Liver (tissue), 8 donors: ENCODE measurements at regions not wholly inside any gene's neighbourhood (a gene's known extent, or its start where the extent isn't known, plus 50 kb on each side); places are given as distances from the start of the nearest gene placed in this dataset.

Experiments
- DNase-seq: peaks from one replicate; pipeline ENCODE4 v3.0.0-alpha.2; 2017; ENCODE audit warnings: low spot score
- H3K27ac ChIP-seq, 2 donors: one replicate each; pipeline ENCODE4 v1.7.0; 2013; ENCODE audit warnings: inconsistent platforms in 2 of 2, low read length in 2 of 2, control low read depth in 1 of 2, low read depth in 1 of 2, mild to moderate bottlenecking in 1 of 2
- H3K27me3 ChIP-seq, 4 donors: one replicate each; pipeline versions ENCODE4 v1.6.1 to v1.7.0; 2013; ENCODE audit warnings: low read length in 3 of 4, inconsistent platforms in 1 of 4, mild to moderate bottlenecking in 1 of 4, moderate library complexity in 1 of 4; ENCODE audit not compliant: control insufficient read depth in 4 of 4, insufficient read depth in 4 of 4
- H3K36me3 ChIP-seq, 4 donors: one replicate each; pipeline versions ENCODE4 v1.6.1 to v1.7.0; 2013; ENCODE audit warnings: low read length in 3 of 4, mild to moderate bottlenecking in 3 of 4, low read depth in 1 of 4, moderate library complexity in 1 of 4; ENCODE audit not compliant: control insufficient read depth in 4 of 4, insufficient read depth in 3 of 4
- H3K4me1 ChIP-seq, 4 donors: one replicate each; pipeline versions ENCODE4 v1.6.1 to v1.7.0; 2013; ENCODE audit warnings: low read length in 3 of 4, mild to moderate bottlenecking in 3 of 4, moderate library complexity in 1 of 4; ENCODE audit not compliant: control insufficient read depth in 4 of 4, insufficient read depth in 4 of 4
- H3K4me3 ChIP-seq, 3 donors: one replicate each; pipeline versions ENCODE4 v1.6.1 to v1.7.0; 2013; ENCODE audit warnings: low read length in 3 of 3, control low read depth in 1 of 3, low read depth in 1 of 3, mild to moderate bottlenecking in 1 of 3
- H3K9ac ChIP-seq, 2 donors: one replicate each; pipeline ENCODE4 v1.7.0; 2013; ENCODE audit warnings: low read length in 2 of 2, mild to moderate bottlenecking in 2 of 2, moderate library complexity in 2 of 2, control low read depth in 1 of 2, low read depth in 1 of 2
- H3K9me3 ChIP-seq, 4 donors: one replicate each; pipeline versions ENCODE4 v1.6.1 to v1.7.0; 2013; ENCODE audit warnings: low read length in 3 of 4; ENCODE audit not compliant: control insufficient read depth in 4 of 4
- EGR1 ChIP-seq, 2 donors: IDR thresholded peaks; 2 replicates each; pipeline ENCODE4 v1.6.1; 2016 to 2018; ENCODE audit warnings: antibody characterized with exemption in 2 of 2, low read depth in 2 of 2
- FOXA2 ChIP-seq: IDR thresholded peaks from 2 replicates; pipeline ENCODE4 v1.6.1; 2016; ENCODE audit warnings: antibody characterized with exemption
- GABPA ChIP-seq, 2 donors: IDR thresholded peaks in 1 of 2; conservative IDR thresholded peaks in 1 of 2; 2 replicates each; pipeline ENCODE4 v1.6.1; 2016; ENCODE audit warnings: antibody characterized with exemption in 2 of 2, mild to moderate bottlenecking in 1 of 2, moderate library complexity in 1 of 2
- HNF4A ChIP-seq, 2 donors: conservative IDR thresholded peaks; 2 replicates each; pipeline ENCODE4 v1.6.1; 2016; ENCODE audit warnings: antibody characterized with exemption in 2 of 2, mild to moderate bottlenecking in 2 of 2
- HNF4G ChIP-seq: IDR thresholded peaks from 2 replicates; pipeline ENCODE4 v1.6.1; 2016; ENCODE audit warnings: antibody characterized with exemption
- JUND ChIP-seq, 2 donors: IDR thresholded peaks; 2 replicates each; pipeline ENCODE4 v1.6.1; 2016; ENCODE audit warnings: antibody characterized with exemption in 2 of 2
- NR2F2 ChIP-seq: IDR thresholded peaks from 2 replicates; pipeline ENCODE4 v1.6.1; 2016; ENCODE audit warnings: antibody characterized with exemption
- RAD21 ChIP-seq, 2 donors: IDR thresholded peaks; 2 replicates each; pipeline ENCODE4 v1.6.1; 2016; ENCODE audit warnings: antibody characterized with exemption in 2 of 2, mild to moderate bottlenecking in 2 of 2
- RXRA ChIP-seq, 2 donors: IDR thresholded peaks; 2 replicates each; pipeline ENCODE4 v1.6.1; 2017 to 2018; ENCODE audit warnings: antibody characterized with exemption in 2 of 2, mild to moderate bottlenecking in 1 of 2
- SP1 ChIP-seq: IDR thresholded peaks from 2 replicates; pipeline ENCODE4 v1.6.1; 2018; ENCODE audit warnings: antibody characterized with exemption, mild to moderate bottlenecking
- TAF1 ChIP-seq: conservative IDR thresholded peaks from 2 replicates; pipeline ENCODE4 v1.6.1; 2016; ENCODE audit warnings: antibody characterized with exemption, mild to moderate bottlenecking
- YY1 ChIP-seq: IDR thresholded peaks from 2 replicates; pipeline ENCODE4 v1.6.1; 2016; ENCODE audit warnings: antibody characterized with exemption, mild to moderate bottlenecking
- WGBS: extraction: QIAGEN DNeasy Blood & Tissue Kit; methylation state at CpG from one replicate; pipeline ENCODE4 v1.1.7; 2013; 5-methylcytosine and 5-hydroxymethylcytosine counted together
- TF ChIP-seq, protein P1 (sequence below): IDR thresholded peaks from 2 replicates; pipeline ENCODE4 v1.6.1; 2016; ENCODE audit warnings: antibody characterized with exemption, mild to moderate bottlenecking
- TF ChIP-seq, protein P2 (sequence below): IDR thresholded peaks from 2 replicates; pipeline ENCODE4 v1.6.1; 2016; ENCODE audit warnings: antibody characterized with exemption
- TF ChIP-seq, protein P3 (sequence below): IDR thresholded peaks from 2 replicates; pipeline ENCODE4 v1.6.1; 2016; ENCODE audit warnings: antibody characterized with exemption
- TF ChIP-seq, protein P4 (sequence below): fragments of 150-350 bp; IDR thresholded peaks from 2 replicates; pipeline ENCODE4 v1.5.1; 2017; ENCODE audit warnings: improper control_type of control experiment, low read depth, low read length; ENCODE audit not compliant: missing input control
- donor health status: healthy.
- donor health status: healthy.
- donor health status: healthy.
- donor health status: healthy.
- donor health status: healthy.

DNA sequence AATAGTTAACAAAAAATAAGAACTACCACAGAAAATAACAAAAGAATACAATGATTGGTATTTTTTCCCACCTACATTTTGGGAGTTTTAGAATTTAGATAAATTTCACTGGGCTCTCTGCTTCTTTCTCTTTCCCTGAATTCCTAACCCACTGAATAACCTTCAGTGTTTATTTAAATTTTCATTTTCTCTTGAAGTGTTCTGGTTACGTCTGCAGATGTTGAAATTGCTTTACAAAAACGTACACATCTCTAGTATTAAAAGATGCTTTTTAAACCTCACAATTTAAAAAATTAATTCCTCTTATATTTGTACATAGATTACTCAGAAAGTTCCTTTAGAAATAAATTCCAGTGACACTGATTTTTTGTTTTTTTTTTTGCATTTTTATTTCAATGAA lies 158.7 kb upstream of the TUT7 start:
- Histone ChIP-seq H3K27me3 (no peaks in the 10 kb centered on the region), H3K4me1 (no peaks in the 10 kb centered on the region), H3K27ac (no peak overlapping the region), H3K9me3 (no peaks in the 10 kb centered on the region), H3K36me3 (no peaks in the 10 kb centered on the region), H3K4me3 (no peak overlapping the region), H3K9ac (no peak overlapping the region)
- DNase-seq: no peak
- TF ChIP-seq NR2F2: no peak
- TF ChIP-seq, protein P1, sequence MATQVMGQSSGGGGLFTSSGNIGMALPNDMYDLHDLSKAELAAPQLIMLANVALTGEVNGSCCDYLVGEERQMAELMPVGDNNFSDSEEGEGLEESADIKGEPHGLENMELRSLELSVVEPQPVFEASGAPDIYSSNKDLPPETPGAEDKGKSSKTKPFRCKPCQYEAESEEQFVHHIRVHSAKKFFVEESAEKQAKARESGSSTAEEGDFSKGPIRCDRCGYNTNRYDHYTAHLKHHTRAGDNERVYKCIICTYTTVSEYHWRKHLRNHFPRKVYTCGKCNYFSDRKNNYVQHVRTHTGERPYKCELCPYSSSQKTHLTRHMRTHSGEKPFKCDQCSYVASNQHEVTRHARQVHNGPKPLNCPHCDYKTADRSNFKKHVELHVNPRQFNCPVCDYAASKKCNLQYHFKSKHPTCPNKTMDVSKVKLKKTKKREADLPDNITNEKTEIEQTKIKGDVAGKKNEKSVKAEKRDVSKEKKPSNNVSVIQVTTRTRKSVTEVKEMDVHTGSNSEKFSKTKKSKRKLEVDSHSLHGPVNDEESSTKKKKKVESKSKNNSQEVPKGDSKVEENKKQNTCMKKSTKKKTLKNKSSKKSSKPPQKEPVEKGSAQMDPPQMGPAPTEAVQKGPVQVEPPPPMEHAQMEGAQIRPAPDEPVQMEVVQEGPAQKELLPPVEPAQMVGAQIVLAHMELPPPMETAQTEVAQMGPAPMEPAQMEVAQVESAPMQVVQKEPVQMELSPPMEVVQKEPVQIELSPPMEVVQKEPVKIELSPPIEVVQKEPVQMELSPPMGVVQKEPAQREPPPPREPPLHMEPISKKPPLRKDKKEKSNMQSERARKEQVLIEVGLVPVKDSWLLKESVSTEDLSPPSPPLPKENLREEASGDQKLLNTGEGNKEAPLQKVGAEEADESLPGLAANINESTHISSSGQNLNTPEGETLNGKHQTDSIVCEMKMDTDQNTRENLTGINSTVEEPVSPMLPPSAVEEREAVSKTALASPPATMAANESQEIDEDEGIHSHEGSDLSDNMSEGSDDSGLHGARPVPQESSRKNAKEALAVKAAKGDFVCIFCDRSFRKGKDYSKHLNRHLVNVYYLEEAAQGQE: no peak
- TF ChIP-seq JUND (IDR thresholded peaks at IDR 0.05): no peak
- no peak for TF ChIP-seq HNF4G
- no peak for TF ChIP-seq YY1
- no peak for TF ChIP-seq RAD21 (IDR thresholded peaks at IDR 0.05)
- no peak for TF ChIP-seq FOXA2
- TF ChIP-seq GABPA (IDR thresholded peaks at IDR 0.05 in 1 of 2, conservative IDR thresholded peaks at IDR 0.05 in 1 of 2): no peak
- TF ChIP-seq, protein P2, sequence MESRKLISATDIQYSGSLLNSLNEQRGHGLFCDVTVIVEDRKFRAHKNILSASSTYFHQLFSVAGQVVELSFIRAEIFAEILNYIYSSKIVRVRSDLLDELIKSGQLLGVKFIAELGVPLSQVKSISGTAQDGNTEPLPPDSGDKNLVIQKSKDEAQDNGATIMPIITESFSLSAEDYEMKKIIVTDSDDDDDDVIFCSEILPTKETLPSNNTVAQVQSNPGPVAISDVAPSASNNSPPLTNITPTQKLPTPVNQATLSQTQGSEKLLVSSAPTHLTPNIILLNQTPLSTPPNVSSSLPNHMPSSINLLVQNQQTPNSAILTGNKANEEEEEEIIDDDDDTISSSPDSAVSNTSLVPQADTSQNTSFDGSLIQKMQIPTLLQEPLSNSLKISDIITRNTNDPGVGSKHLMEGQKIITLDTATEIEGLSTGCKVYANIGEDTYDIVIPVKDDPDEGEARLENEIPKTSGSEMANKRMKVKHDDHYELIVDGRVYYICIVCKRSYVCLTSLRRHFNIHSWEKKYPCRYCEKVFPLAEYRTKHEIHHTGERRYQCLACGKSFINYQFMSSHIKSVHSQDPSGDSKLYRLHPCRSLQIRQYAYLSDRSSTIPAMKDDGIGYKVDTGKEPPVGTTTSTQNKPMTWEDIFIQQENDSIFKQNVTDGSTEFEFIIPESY: no peak
- no peak for TF ChIP-seq EGR1 (IDR thresholded peaks at IDR 0.05; ENCODE audit: low read depth in 2 of 2)
- TF ChIP-seq RXRA (IDR thresholded peaks at IDR 0.05): no peak
- TF ChIP-seq, protein P3, sequence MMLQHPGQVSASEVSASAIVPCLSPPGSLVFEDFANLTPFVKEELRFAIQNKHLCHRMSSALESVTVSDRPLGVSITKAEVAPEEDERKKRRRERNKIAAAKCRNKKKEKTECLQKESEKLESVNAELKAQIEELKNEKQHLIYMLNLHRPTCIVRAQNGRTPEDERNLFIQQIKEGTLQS: no peak
- TF ChIP-seq TAF1: no peak
- TF ChIP-seq HNF4A (conservative IDR thresholded peaks at IDR 0.05): no peak
- TF ChIP-seq SP1: no peak
- 84% methylated on average over 2 of the region's 2 CpGs for WGBS

DNA sequence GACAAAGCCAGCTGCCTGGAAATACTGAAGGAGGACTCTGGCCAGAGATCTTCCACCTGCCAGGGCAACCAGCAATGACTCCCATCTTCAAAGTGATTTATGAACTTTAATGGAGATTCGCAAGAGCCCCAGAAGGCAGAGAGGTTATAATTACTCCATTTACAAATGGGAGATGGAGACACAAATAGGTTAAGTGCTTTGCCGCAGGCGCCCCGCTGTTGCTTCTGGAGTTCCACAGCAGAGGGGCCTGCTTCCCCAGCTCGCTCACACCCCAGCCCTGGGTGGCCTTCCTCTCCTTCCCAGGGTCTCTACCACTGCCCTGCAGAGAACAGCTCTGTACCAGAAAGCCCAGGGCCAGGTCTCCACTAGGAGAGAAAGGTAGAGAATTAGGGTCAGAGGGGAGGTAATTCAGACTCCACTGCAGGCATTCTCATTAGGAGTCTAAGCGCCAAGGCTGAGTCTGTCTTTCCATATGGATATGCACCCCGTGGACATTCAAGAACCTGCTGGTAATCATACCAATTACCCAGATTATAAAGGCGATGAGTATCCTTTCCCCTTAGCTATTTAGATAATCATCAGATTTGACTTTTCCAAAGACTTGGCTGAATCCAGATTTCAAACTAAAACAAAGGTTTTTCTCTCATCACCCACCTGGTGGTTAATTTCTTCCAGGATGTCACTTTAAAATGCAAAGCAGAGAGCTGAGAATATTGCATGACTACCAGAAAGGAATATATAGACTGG lies 157.6 kb upstream of the TUT7 start:
- no peaks in the 10 kb centered on the region for H3K27me3 ChIP-seq
- DNase-seq: no peak
- TF ChIP-seq, protein P4, sequence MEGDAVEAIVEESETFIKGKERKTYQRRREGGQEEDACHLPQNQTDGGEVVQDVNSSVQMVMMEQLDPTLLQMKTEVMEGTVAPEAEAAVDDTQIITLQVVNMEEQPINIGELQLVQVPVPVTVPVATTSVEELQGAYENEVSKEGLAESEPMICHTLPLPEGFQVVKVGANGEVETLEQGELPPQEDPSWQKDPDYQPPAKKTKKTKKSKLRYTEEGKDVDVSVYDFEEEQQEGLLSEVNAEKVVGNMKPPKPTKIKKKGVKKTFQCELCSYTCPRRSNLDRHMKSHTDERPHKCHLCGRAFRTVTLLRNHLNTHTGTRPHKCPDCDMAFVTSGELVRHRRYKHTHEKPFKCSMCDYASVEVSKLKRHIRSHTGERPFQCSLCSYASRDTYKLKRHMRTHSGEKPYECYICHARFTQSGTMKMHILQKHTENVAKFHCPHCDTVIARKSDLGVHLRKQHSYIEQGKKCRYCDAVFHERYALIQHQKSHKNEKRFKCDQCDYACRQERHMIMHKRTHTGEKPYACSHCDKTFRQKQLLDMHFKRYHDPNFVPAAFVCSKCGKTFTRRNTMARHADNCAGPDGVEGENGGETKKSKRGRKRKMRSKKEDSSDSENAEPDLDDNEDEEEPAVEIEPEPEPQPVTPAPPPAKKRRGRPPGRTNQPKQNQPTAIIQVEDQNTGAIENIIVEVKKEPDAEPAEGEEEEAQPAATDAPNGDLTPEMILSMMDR: no peak
- H3K4me1 ChIP-seq: no peaks in the 10 kb centered on the region
- H3K9me3 ChIP-seq: no peaks in the 10 kb centered on the region
- H3K36me3 ChIP-seq: no peaks in the 10 kb centered on the region
- no peak overlapping the region for H3K9ac ChIP-seq
- WGBS: 88% methylated on average over 8 of the region's 8 CpGs
- no peak overlapping the region for H3K27ac ChIP-seq
- H3K4me3 ChIP-seq: no peak overlapping the region
